Adipocyte (in vitro differentiated cells): ENCODE measurements at regions not wholly inside any gene's neighbourhood (a gene's known extent, or its start where the extent isn't known, plus 50 kb on each side); places are given as distances from the start of the nearest gene placed in this dataset.
"Not testable (repeated sequence)": the region's sequence is repeated elsewhere in the genome, so short reads cannot be mapped to it uniquely, and the experiment has no call there.

Experiments
- DNase-seq: peaks from one replicate; pipeline ENCODE4 v3.0.0-alpha.2; 2015; ENCODE audit warnings: low read depth
- H3K27me3 ChIP-seq: replicated peaks from 2 replicates; pipeline ENCODE4 v1.7.0; 2013; ENCODE audit warnings: mild to moderate bottlenecking, low read length, moderate library complexity; ENCODE audit not compliant: control insufficient read depth, insufficient read depth
- H3K36me3 ChIP-seq: 2 replicates; pipeline ENCODE4 v1.7.0; 2013; ENCODE audit warnings: low read length, mild to moderate bottlenecking, moderate library complexity; ENCODE audit not compliant: control insufficient read depth, insufficient read depth, severe bottlenecking
- H3K4me1 ChIP-seq: 2 replicates; pipeline ENCODE4 v1.7.0; 2013; ENCODE audit warnings: mild to moderate bottlenecking, low read length, moderate library complexity; ENCODE audit not compliant: control insufficient read depth, insufficient read depth
- H3K4me3 ChIP-seq: 2 replicates; pipeline ENCODE4 v1.7.0; 2013; ENCODE audit warnings: mild to moderate bottlenecking, low read length, moderate library complexity
- H3K9ac ChIP-seq: 2 replicates; pipeline ENCODE4 v1.7.0; 2013; ENCODE audit warnings: mild to moderate bottlenecking, low read length, moderate library complexity
- H3K9me3 ChIP-seq: 2 replicates; pipeline ENCODE4 v1.7.0; 2013; ENCODE audit warnings: mild to moderate bottlenecking, low read length, moderate library complexity; ENCODE audit not compliant: control insufficient read depth

DNA sequence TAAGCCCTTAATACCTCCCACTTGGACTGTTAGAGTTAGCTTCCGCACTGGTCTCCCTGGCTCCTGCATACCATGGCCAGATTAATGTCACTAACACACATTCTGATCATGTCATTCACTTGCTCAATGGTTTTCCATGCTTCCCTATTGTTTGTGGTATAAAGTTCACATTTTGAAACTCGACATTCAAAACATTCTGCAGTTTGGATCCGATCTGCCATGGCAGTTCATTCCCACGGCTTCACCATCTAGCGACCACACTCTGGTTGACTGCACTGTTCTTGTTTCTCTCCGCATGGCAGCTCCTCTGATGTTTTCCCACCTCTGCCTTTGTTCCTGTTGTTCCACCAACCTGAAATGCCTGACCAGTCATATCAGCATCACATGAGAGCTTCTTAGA is 87.4 kb upstream of the WAC start:
- H3K27me3 ChIP-seq, result no peaks in the 10 kb centered on the region
- DNase-seq, result no peak
- no peak overlapping the region for H3K4me3 ChIP-seq
- no peaks in the 10 kb centered on the region for H3K4me1 ChIP-seq
- no peaks in the 10 kb centered on the region for H3K9me3 ChIP-seq
- no peaks in the 10 kb centered on the region for H3K36me3 ChIP-seq
- no peak overlapping the region for H3K9ac ChIP-seq

DNA sequence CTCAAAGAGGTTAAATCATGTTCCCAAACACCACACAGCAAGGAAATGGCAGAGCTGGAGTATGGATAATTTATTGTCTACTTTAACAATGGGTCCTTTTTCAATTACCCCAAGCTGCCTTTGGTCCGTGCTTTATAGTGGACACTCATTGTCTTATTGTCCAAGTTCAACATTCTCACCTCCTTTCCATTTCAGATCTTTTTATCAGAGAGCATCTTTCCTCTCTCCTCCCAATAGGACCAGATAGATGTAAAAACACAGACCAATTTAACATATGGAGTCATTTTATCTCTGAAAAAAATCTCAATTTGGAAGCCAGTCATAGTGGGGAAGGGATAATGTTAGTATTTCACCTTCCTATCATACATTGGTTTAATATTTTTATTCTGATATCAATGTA is 83.5 kb upstream of the WAC start:
- H3K4me3 ChIP-seq, result no peak overlapping the region
- peaks cover 8% of the 10 kb centered on the region for H3K9me3 ChIP-seq
- H3K9ac ChIP-seq, result no peak overlapping the region
- no peak for DNase-seq
- no peaks in the 10 kb centered on the region for H3K36me3 ChIP-seq
- no peaks in the 10 kb centered on the region for H3K4me1 ChIP-seq
- H3K27me3 ChIP-seq, result no peaks in the 10 kb centered on the region

DNA sequence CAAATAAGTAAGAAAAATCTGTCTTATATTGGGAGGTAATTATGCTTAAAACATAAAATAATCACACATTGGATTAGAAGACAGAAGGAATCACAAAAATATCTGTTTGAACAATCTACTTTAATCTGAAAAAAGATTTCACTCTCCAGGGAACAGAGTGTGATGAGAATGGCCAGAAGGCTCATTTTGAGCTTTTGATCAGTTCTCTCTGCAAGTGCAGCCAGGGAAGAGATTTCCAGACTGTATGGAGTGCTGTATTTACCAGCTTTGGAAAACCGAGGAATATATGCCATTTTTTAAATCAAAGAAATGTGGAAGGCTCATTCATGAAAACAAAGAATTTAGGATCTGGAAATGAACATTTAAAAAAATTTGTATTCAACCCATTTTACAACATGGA is 83.0 kb upstream of the WAC start:
- DNase-seq, result no peak
- no peaks in the 10 kb centered on the region for H3K27me3 ChIP-seq
- H3K4me1 ChIP-seq, result no peaks in the 10 kb centered on the region
- peaks cover 8% of the 10 kb centered on the region for H3K9me3 ChIP-seq
- H3K9ac ChIP-seq, result no peak overlapping the region
- H3K36me3 ChIP-seq, result no peaks in the 10 kb centered on the region
- no peak overlapping the region for H3K4me3 ChIP-seq

DNA sequence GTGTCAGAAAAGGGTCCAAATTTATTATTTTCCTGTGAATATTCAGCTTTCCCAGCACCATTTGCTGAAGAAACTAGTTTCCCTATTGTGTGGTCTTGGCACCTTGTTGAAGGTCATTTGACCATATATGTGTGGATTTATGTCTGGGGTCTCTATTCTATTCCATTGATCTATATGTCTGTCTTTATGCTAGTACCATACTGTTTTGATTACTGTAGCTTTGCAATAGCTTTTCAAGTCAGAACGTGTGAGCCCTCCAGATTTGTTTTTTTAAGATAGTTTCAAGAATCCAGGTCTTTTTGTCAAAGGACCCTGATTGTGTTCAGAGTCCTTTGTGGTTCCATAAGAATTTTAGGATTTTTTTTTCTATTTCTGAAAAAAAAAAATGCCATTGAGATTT is 79.0 kb upstream of the WAC start:
- Histone ChIP-seq H3K9me3 (peaks cover 8% of the 10 kb centered on the region), H3K9ac (no peak overlapping the region), H3K4me1 (no peaks in the 10 kb centered on the region), H3K36me3 (no peaks in the 10 kb centered on the region), H3K4me3 (peak overlapping the region; percentile 27), H3K27me3 (no peaks in the 10 kb centered on the region)
- DNase-seq, result no peak

DNA sequence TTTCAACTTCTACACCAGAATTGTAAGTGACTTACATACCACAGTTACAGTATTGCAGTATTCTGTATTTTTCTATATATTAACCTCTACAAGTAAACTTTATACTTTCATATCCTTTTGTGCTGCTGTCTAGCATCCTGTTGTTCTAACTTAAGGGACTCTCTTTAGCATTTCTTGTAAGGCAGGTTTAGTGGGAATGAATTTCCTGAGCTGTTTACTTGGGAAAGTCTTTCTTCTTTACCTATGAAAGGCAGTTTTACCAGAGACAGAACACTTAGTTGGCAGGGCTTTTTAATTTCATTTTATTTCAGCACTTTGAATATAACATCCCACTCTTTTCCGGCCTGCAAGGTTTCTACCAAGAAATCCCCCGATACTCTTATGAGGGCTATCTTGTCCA is 75.8 kb upstream of the WAC start:
- Histone ChIP-seq H3K36me3 (no peaks in the 10 kb centered on the region), H3K4me3 (no peak overlapping the region), H3K27me3 (no peaks in the 10 kb centered on the region), H3K4me1 (no peaks in the 10 kb centered on the region), H3K9ac (no peak overlapping the region), H3K9me3 (peaks cover 8% of the 10 kb centered on the region)
- no peak for DNase-seq

DNA sequence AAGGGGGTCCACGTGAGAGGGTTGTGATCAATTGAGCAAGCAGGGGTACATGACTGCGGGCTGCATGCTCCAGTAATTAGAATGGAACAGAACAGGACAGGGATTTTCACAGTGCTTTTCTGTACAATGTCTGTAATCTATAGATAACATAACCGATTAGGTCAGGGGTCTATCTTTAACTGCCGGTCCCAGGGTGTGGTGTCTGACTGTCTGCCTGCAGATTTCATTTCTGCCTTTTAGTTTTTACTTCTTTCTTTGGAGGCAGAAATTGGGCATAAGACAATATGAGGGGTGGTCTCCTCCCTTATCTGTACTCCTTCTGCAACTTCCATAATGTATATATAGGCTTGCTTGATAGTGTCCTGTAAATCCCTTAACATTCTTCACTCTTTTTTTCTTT is 75.0 kb upstream of the WAC start:
- not testable (repeated sequence) for H3K9ac ChIP-seq, H3K27me3 ChIP-seq, H3K4me1 ChIP-seq, H3K36me3 ChIP-seq, DNase-seq, H3K9me3 ChIP-seq, H3K4me3 ChIP-seq

DNA sequence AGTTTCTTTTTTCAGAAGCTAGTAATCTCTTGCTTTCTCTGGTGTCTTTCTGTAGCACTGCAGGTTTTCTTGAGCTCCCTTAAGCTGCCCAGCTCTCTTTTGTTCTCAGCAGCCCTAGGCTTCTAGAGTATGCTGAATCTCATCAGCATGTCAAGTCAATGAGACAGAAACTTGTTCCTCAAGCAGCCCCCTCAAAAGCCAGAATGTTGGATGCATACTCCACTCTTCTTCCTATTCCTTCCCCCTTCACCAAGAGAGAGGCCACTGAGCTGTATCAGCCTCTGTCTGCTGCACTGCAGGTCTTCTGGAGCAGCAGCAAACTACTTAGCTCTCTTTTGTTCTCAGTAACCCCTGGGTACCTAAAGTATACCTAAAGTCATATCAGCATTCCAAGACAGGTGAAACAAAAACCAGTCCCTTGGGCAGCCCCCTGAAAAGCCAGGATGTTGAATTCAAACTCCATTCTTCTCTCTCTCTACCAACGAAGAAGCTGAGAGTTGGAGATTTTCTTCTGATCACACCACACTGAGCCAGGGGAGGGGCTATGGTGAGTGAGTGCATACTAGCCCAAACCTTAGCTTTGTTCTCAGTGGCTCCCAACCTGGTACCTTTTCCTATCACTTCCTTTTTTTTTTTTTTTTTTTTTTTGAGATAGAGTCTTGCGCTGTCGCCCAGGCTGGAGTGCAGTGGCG is 73.3 kb upstream of the WAC start:
- DNase-seq, result no peak
- Histone ChIP-seq H3K4me1 (no peaks in the 10 kb centered on the region), H3K36me3 (no peaks in the 10 kb centered on the region), H3K27me3 (no peaks in the 10 kb centered on the region), H3K4me3 (no peak overlapping the region), H3K9ac (no peak overlapping the region), H3K9me3 (no peaks in the 10 kb centered on the region)

DNA sequence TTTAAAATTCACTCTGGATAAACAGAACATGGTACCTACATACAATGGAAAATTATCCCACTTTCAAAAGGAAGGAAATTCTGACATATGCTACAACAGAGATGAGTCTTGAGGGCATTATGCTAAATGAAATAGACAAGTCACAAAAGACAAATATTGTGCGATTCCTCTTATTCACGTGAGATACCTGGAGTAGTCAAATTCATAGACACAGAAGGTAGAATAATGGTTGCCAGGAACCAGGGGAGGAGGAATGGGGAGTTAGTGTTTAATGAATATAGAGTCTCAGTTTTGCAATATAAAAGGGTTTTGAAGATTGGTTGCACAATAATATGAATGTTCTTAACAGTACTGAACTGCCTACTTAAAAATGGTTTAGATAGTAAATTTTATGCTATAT is 69.8 kb upstream of the WAC start:
- no peaks in the 10 kb centered on the region for H3K27me3 ChIP-seq
- no peak for DNase-seq
- H3K4me3 ChIP-seq, result no peak overlapping the region
- H3K4me1 ChIP-seq, result no peaks in the 10 kb centered on the region
- H3K36me3 ChIP-seq, result no peaks in the 10 kb centered on the region
- H3K9ac ChIP-seq, result no peak overlapping the region
- no peaks in the 10 kb centered on the region for H3K9me3 ChIP-seq

DNA sequence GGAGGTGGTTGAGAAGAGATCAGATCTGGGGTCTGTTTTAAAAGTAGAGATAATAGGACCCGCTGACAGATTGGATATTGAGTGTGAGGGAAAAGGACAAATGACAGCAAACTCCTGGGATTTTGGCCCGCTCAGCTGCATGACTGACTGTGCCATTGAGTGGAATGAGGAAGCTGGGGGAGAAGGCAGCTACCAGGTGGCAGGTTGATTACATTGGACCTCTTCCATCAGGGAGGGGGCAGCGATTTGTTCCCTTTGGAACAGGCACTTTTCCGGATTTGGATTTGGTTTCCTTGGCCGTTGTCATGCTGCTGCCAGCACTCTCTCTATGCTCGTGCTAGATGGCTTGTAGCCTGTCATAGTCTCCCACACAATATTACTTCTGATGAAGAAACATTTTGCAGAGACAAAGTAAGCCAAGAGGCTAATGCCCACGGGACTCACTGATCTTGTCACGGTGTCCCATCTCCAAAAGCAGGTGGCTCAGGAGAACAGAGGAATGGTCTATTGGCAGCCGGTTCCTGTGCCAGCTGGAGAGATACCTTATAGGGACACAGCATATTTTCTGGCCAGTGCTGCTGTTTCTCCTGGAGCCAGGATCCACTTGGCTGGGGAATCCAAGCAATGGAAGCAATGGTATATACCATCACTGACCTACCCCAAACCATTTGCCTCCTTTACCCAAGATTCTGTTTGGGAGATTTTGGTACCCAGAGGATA is 69.1 kb upstream of the WAC start:
- Histone ChIP-seq H3K4me3 (no peak overlapping the region), H3K36me3 (no peaks in the 10 kb centered on the region), H3K9me3 (no peaks in the 10 kb centered on the region), H3K4me1 (no peaks in the 10 kb centered on the region), H3K27me3 (no peaks in the 10 kb centered on the region), H3K9ac (no peak overlapping the region)
- DNase-seq, result no peak

DNA sequence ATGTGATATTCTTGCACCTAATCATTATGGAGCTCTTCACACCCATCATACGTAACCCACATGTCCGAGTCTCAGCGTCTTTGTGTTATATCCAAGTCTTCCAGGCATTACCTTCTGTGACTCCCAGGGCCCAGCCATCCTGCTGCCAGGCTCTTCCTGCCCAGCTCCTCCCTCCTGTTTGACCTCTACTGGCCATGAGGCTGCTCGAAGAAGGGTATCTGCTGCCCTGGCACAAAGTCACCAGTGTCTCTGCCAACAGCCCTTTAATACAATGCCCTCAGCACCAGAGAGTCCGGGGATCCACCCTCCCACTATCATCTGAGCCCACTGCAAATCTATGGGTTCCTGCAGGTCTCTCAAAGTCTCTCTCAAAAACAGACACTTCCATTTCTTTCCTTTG is 65.3 kb upstream of the WAC start:
- H3K27me3 ChIP-seq, result no peaks in the 10 kb centered on the region
- H3K4me3 ChIP-seq, result no peak overlapping the region
- DNase-seq, result no peak
- no peak overlapping the region for H3K9ac ChIP-seq
- H3K4me1 ChIP-seq, result peaks cover 14% of the 10 kb centered on the region
- no peaks in the 10 kb centered on the region for H3K9me3 ChIP-seq
- H3K36me3 ChIP-seq, result no peaks in the 10 kb centered on the region

DNA sequence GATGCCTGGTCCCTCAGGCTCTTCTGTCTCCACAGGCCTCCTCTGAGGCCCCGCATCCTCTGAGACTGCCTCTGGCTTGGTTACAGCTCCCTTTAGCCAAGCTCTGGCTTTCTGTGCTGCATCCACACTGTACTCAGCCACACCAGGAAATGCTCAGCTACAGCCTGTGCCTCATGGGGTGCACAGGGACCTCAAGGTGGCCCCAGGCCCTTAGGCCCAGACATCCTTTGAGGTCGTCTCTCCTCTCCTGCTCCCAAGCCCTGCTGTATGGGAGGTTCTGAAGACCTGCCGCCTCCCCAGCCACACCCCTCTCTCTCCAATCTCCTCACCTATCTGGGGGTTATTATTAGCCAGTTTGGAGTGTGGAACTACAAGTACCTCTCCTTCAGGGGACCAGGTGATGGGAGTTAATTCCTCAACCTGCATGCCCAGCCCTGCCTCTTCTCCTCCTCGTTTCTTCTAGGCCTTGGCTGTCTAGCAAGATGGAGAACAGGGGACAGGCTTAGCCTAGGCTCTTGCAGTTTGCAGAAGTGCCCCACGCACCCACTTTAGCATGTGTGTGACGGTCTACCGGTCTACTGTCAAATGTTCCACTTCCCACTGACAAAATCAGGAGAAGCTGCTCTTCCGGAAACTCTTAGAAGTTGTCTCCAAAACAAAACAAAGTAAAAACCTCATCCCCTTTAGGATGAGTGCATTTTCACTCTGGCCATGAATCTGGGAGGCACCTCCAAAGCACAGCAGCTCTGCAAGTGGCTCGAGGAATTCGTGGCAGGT is 64.0 kb upstream of the WAC start:
- Histone ChIP-seq H3K9me3 (no peaks in the 10 kb centered on the region), H3K4me1 (peaks cover 14% of the 10 kb centered on the region), H3K9ac (no peak overlapping the region), H3K36me3 (no peaks in the 10 kb centered on the region), H3K27me3 (no peaks in the 10 kb centered on the region), H3K4me3 (no peak overlapping the region)
- DNase-seq, result no peak
